ENCODE measurements at regions not wholly inside any gene's neighbourhood (a gene's known extent, or its start where the extent isn't known, plus 50 kb on each side); places are given as distances from the start of the nearest gene placed in this dataset.

GRCh38 chr18:40415176-40415791, 1539.8 kb upstream of the PIK3C3 start:
- no peak overlapping the region for H3K9ac ChIP-seq (ENCODE audit: extremely low read depth, low read length, poor library complexity, severe bottlenecking)
- Mint-ChIP-seq H3K4me1 (no peaks in the 10 kb centered on the region), H3K27me3 (ENCODE audit: insufficient read depth) (no peaks in the 10 kb centered on the region), H3K36me3 (ENCODE audit: low read depth) (no peaks in the 10 kb centered on the region), H3K9me3 (no peaks in the 10 kb centered on the region), H3K27ac (no peak overlapping the region), H3K4me3 (no peak overlapping the region)
- 63 to 85% methylated on average over 3 of the region's 3 CpGs for WGBS, 2 experiments (ENCODE audit: insufficient coverage in 1 of 2, insufficient read length in 1 of 2)
- H3K4me3 ChIP-seq (ENCODE audit: low read length): no peak overlapping the region
- no peaks in the 10 kb centered on the region for H3K27me3 ChIP-seq (ENCODE audit: control insufficient read depth, insufficient read depth, low read length, poor library complexity, severe bottlenecking)
- no peak for DNase-seq
- H3K4me1 ChIP-seq (ENCODE audit: control insufficient read depth, insufficient read depth, low read length): no peaks in the 10 kb centered on the region
- no peaks in the 10 kb centered on the region for H3K36me3 ChIP-seq (ENCODE audit: control insufficient read depth, insufficient read depth, low read length)
- H3K9me3 ChIP-seq (ENCODE audit: control insufficient read depth, low read length): no peaks in the 10 kb centered on the region
- H3K27ac ChIP-seq (ENCODE audit: low read depth, low read length): no peak overlapping the region
- TF ChIP-seq, protein P1, sequence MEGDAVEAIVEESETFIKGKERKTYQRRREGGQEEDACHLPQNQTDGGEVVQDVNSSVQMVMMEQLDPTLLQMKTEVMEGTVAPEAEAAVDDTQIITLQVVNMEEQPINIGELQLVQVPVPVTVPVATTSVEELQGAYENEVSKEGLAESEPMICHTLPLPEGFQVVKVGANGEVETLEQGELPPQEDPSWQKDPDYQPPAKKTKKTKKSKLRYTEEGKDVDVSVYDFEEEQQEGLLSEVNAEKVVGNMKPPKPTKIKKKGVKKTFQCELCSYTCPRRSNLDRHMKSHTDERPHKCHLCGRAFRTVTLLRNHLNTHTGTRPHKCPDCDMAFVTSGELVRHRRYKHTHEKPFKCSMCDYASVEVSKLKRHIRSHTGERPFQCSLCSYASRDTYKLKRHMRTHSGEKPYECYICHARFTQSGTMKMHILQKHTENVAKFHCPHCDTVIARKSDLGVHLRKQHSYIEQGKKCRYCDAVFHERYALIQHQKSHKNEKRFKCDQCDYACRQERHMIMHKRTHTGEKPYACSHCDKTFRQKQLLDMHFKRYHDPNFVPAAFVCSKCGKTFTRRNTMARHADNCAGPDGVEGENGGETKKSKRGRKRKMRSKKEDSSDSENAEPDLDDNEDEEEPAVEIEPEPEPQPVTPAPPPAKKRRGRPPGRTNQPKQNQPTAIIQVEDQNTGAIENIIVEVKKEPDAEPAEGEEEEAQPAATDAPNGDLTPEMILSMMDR (conservative IDR thresholded peaks at IDR 0.05): peak; percentile 41

- no peak overlapping the region for H3K4me3 ChIP-seq (ENCODE audit: low read length)
- Mint-ChIP-seq H3K4me1 (no peaks in the 10 kb centered on the region), H3K9me3 (no peaks in the 10 kb centered on the region), H3K27ac (no peak overlapping the region), H3K36me3 (ENCODE audit: low read depth) (no peaks in the 10 kb centered on the region), H3K27me3 (ENCODE audit: insufficient read depth) (no peaks in the 10 kb centered on the region), H3K4me3 (no peak overlapping the region)
- H3K27ac ChIP-seq (ENCODE audit: low read depth, low read length): no peak overlapping the region
- DNase-seq: no peak
- no peaks in the 10 kb centered on the region for H3K36me3 ChIP-seq (ENCODE audit: control insufficient read depth, insufficient read depth, low read length)
- H3K4me1 ChIP-seq (ENCODE audit: control insufficient read depth, insufficient read depth, low read length): no peaks in the 10 kb centered on the region
- WGBS, 2 experiments (ENCODE audit: insufficient coverage in 1 of 2, insufficient read length in 1 of 2): 85 to 91% methylated on average over 5 of the region's 5 CpGs
- no peaks in the 10 kb centered on the region for H3K9me3 ChIP-seq (ENCODE audit: control insufficient read depth, low read length)
- TF ChIP-seq, protein P1 (conservative IDR thresholded peaks at IDR 0.05): no peak
- H3K9ac ChIP-seq (ENCODE audit: extremely low read depth, low read length, poor library complexity, severe bottlenecking): no peak overlapping the region
- no peaks in the 10 kb centered on the region for H3K27me3 ChIP-seq (ENCODE audit: control insufficient read depth, insufficient read depth, low read length, poor library complexity, severe bottlenecking)
Measured at GRCh38 chr18:40414155-40414754, 1540.8 kb upstream of the PIK3C3 start.

GRCh38 chr18:40413160-40413559, 1541.9 kb upstream of the PIK3C3 start:
- H3K27ac ChIP-seq (ENCODE audit: low read depth, low read length): no peak overlapping the region
- H3K4me3 ChIP-seq (ENCODE audit: low read length): no peak overlapping the region
- H3K4me1 Mint-ChIP-seq: peaks cover 3% of the 10 kb centered on the region
- 0 to 30% methylated on average over 1 to 3 of the region's 3 CpGs for WGBS, 2 experiments (ENCODE audit: insufficient coverage in 1 of 2, insufficient read length in 1 of 2)
- no peaks in the 10 kb centered on the region for H3K4me1 ChIP-seq (ENCODE audit: control insufficient read depth, insufficient read depth, low read length)
- H3K36me3 Mint-ChIP-seq (ENCODE audit: low read depth): no peaks in the 10 kb centered on the region
- H3K9ac ChIP-seq (ENCODE audit: extremely low read depth, low read length, poor library complexity, severe bottlenecking): no peak overlapping the region
- TF ChIP-seq, protein P1 (conservative IDR thresholded peaks at IDR 0.05): peak; percentile 86
- H3K9me3 Mint-ChIP-seq: no peaks in the 10 kb centered on the region
- H3K27ac Mint-ChIP-seq: no peak overlapping the region
- H3K36me3 ChIP-seq (ENCODE audit: control insufficient read depth, insufficient read depth, low read length): no peaks in the 10 kb centered on the region
- no peak overlapping the region for H3K4me3 Mint-ChIP-seq
- DNase-seq: peak; percentile 85
- no peaks in the 10 kb centered on the region for H3K27me3 Mint-ChIP-seq (ENCODE audit: insufficient read depth)
- no peaks in the 10 kb centered on the region for H3K27me3 ChIP-seq (ENCODE audit: control insufficient read depth, insufficient read depth, low read length, poor library complexity, severe bottlenecking)
- no peaks in the 10 kb centered on the region for H3K9me3 ChIP-seq (ENCODE audit: control insufficient read depth, low read length)

Measured in endodermal cell (in vitro differentiated cells).